ENCODE measurements at regions not wholly inside any gene's neighbourhood (a gene's known extent, or its start where the extent isn't known, plus 50 kb on each side); places are given as distances from the start of the nearest gene placed in this dataset.
"Not testable (repeated sequence)": the region's sequence is repeated elsewhere in the genome, so short reads cannot be mapped to it uniquely, and the experiment has no call there.

GRCh38 chr11:109668973-109669634, 247.1 kb downstream of the C11orf87 start:
- DNase-seq (ENCODE audit: low read depth in 2 of 3, low spot score in 2 of 3), result no peak

- DNase-seq (ENCODE audit: low read depth in 2 of 3, low spot score in 2 of 3), result no peak
Observed at GRCh38 chr11:109677231-109677630, 255.2 kb downstream of the C11orf87 start.

- no peak for DNase-seq (ENCODE audit: low read depth in 2 of 3, low spot score in 2 of 3)
Observed at GRCh38 chr11:109677876-109678275, 255.9 kb downstream of the C11orf87 start.

- DNase-seq (ENCODE audit: low read depth in 2 of 3, low spot score in 2 of 3), result no peak
Observed at GRCh38 chr11:109680127-109680526, 258.1 kb downstream of the C11orf87 start.

GRCh38 chr11:109682788-109683187, 260.8 kb downstream of the C11orf87 start:
- not testable (repeated sequence) for DNase-seq (ENCODE audit: low read depth in 2 of 3, low spot score in 2 of 3)

- DNase-seq (ENCODE audit: low read depth in 2 of 3, low spot score in 2 of 3), result no peak
Observed at GRCh38 chr11:109695696-109696095, 273.7 kb downstream of the C11orf87 start.

- no peak for DNase-seq (ENCODE audit: low read depth in 2 of 3, low spot score in 2 of 3)
Observed at GRCh38 chr11:109696191-109696897, 274.4 kb downstream of the C11orf87 start.

GRCh38 chr11:109697140-109697843, 275.3 kb downstream of the C11orf87 start:
- peak in 2 of 3 donors; percentile 10 to 43 for DNase-seq (ENCODE audit: low read depth in 2 of 3, low spot score in 2 of 3)

GRCh38 chr11:109698237-109698636, 276.2 kb downstream of the C11orf87 start:
- DNase-seq (ENCODE audit: low read depth in 2 of 3, low spot score in 2 of 3), result no peak

- DNase-seq (ENCODE audit: low read depth in 2 of 3, low spot score in 2 of 3), result no peak
Observed at GRCh38 chr11:109704432-109704831, 282.4 kb downstream of the C11orf87 start.

GRCh38 chr11:109706945-109707344, 285.0 kb downstream of the C11orf87 start:
- no peak for DNase-seq (ENCODE audit: low read depth in 2 of 3, low spot score in 2 of 3)

GRCh38 chr11:109707411-109707810, 285.4 kb downstream of the C11orf87 start:
- DNase-seq (ENCODE audit: low read depth in 2 of 3, low spot score in 2 of 3), result no peak

- no peak for DNase-seq (ENCODE audit: low read depth in 2 of 3, low spot score in 2 of 3)
Observed at GRCh38 chr11:109708184-109708583, 286.2 kb downstream of the C11orf87 start.

- DNase-seq (ENCODE audit: low read depth in 2 of 3, low spot score in 2 of 3), result not testable (repeated sequence)
Observed at GRCh38 chr11:109714444-109714843, 292.5 kb downstream of the C11orf87 start.

- DNase-seq (ENCODE audit: low read depth in 2 of 3, low spot score in 2 of 3), result not testable (repeated sequence)
Observed at GRCh38 chr11:109715424-109715823, 293.4 kb downstream of the C11orf87 start.

GRCh38 chr11:109726061-109726460, 304.1 kb downstream of the C11orf87 start:
- no peak for DNase-seq (ENCODE audit: low read depth in 2 of 3, low spot score in 2 of 3)

GRCh38 chr11:109728056-109728455, 306.1 kb downstream of the C11orf87 start:
- no peak for DNase-seq (ENCODE audit: low read depth in 2 of 3, low spot score in 2 of 3)

GRCh38 chr11:109729761-109730160, 307.8 kb downstream of the C11orf87 start:
- no peak for DNase-seq (ENCODE audit: low read depth in 2 of 3, low spot score in 2 of 3)

- no peak for DNase-seq (ENCODE audit: low read depth in 2 of 3, low spot score in 2 of 3)
Observed at GRCh38 chr11:109730669-109731068, 308.7 kb downstream of the C11orf87 start.

GRCh38 chr11:109731451-109731850, 309.5 kb downstream of the C11orf87 start:
- DNase-seq (ENCODE audit: low read depth in 2 of 3, low spot score in 2 of 3), result no peak

GRCh38 chr11:109733245-109733644, 311.3 kb downstream of the C11orf87 start:
- DNase-seq (ENCODE audit: low read depth in 2 of 3, low spot score in 2 of 3), result no peak

GRCh38 chr11:109734566-109734965, 312.6 kb downstream of the C11orf87 start:
- no peak for DNase-seq (ENCODE audit: low read depth in 2 of 3, low spot score in 2 of 3)

Data from hematopoietic multipotent progenitor cell (in vitro differentiated cells).